IPS DF 19.7 (cell line): ENCODE measurements at regions not wholly inside any gene's neighbourhood (a gene's known extent, or its start where the extent isn't known, plus 50 kb on each side); places are given as distances from the start of the nearest gene placed in this dataset.

ENCODE experiments used
- DNase-seq: peaks from one replicate; pipeline ENCODE4 v3.0.0-alpha.2; 2013; ENCODE audit warnings: low read depth, low spot score

GRCh38 chr10:130558746-130559546 is 422.8 kb downstream of the GLRX3 start:
- no peak for DNase-seq

GRCh38 chr10:130559547-130559880 is 423.3 kb downstream of the GLRX3 start:
- DNase-seq = no peak

GRCh38 chr10:130560116-130560515 is 423.9 kb downstream of the GLRX3 start:
- no peak for DNase-seq

- no peak for DNase-seq
Measured at GRCh38 chr10:130560573-130560972, 424.4 kb downstream of the GLRX3 start.

GRCh38 chr10:130561681-130562080 is 425.5 kb downstream of the GLRX3 start:
- DNase-seq = no peak

- no peak for DNase-seq
Measured at GRCh38 chr10:130567011-130567410, 430.8 kb downstream of the GLRX3 start.

- no peak for DNase-seq
Measured at GRCh38 chr10:130567436-130567835, 431.2 kb downstream of the GLRX3 start.

GRCh38 chr10:130568246-130568645 is 432.1 kb downstream of the GLRX3 start:
- DNase-seq = no peak

- no peak for DNase-seq
Measured at GRCh38 chr10:130570074-130570473, 433.9 kb downstream of the GLRX3 start.

- no peak for DNase-seq
Measured at GRCh38 chr10:130571674-130572073, 435.5 kb downstream of the GLRX3 start.

- DNase-seq = no peak
Measured at GRCh38 chr10:130573446-130573845, 437.3 kb downstream of the GLRX3 start.

GRCh38 chr10:130575756-130576285 is 439.6 kb downstream of the GLRX3 start:
- no peak for DNase-seq

- no peak for DNase-seq
Measured at GRCh38 chr10:130576427-130576826, 440.2 kb downstream of the GLRX3 start.

GRCh38 chr10:130577039-130577438 is 440.8 kb downstream of the GLRX3 start:
- no peak for DNase-seq

GRCh38 chr10:130578532-130579289 is 442.5 kb downstream of the GLRX3 start:
- DNase-seq = no peak

- DNase-seq = no peak
Measured at GRCh38 chr10:130579913-130580312, 443.7 kb downstream of the GLRX3 start.

GRCh38 chr10:130580975-130581374 is 444.8 kb downstream of the GLRX3 start:
- no peak for DNase-seq

- no peak for DNase-seq
Measured at GRCh38 chr10:130587718-130588117, 451.5 kb downstream of the GLRX3 start.

GRCh38 chr10:130606001-130606405 is 469.8 kb downstream of the GLRX3 start:
- DNase-seq = no peak

GRCh38 chr10:130607366-130607765 is 471.2 kb downstream of the GLRX3 start:
- DNase-seq = no peak

GRCh38 chr10:130611239-130611638 is 475.0 kb downstream of the GLRX3 start:
- no peak for DNase-seq

GRCh38 chr10:130615457-130615856 is 479.3 kb downstream of the GLRX3 start:
- no peak for DNase-seq

- no peak for DNase-seq
Measured at GRCh38 chr10:130617985-130618384, 481.8 kb downstream of the GLRX3 start.
